Stimulated activated CD4-positive, alpha-beta T cell treated with anti-CD3 and anti-CD28 coated beads, Interleukin-15, amount 100 ng/mL, for 1 hour (primary cell): ENCODE measurements at regions not wholly inside any gene's neighbourhood (a gene's known extent, or its start where the extent isn't known, plus 50 kb on each side); places are given as distances from the start of the nearest gene placed in this dataset.
"Not testable (repeated sequence)": the region's sequence is repeated elsewhere in the genome, so short reads cannot be mapped to it uniquely, and the experiment has no call there.

Experiments used
- DNase-seq, 2 donors: peaks; one replicate each; pipeline ENCODE4 v3.0.0-alpha.2; 2020; ENCODE audit warnings: low read depth in 1 of 2, low spot score in 1 of 2

- DNase-seq, result no peak
Observed at GRCh38 chr12:90233168-90234100, 524.8 kb upstream of the ATP2B1 start.

DNA sequence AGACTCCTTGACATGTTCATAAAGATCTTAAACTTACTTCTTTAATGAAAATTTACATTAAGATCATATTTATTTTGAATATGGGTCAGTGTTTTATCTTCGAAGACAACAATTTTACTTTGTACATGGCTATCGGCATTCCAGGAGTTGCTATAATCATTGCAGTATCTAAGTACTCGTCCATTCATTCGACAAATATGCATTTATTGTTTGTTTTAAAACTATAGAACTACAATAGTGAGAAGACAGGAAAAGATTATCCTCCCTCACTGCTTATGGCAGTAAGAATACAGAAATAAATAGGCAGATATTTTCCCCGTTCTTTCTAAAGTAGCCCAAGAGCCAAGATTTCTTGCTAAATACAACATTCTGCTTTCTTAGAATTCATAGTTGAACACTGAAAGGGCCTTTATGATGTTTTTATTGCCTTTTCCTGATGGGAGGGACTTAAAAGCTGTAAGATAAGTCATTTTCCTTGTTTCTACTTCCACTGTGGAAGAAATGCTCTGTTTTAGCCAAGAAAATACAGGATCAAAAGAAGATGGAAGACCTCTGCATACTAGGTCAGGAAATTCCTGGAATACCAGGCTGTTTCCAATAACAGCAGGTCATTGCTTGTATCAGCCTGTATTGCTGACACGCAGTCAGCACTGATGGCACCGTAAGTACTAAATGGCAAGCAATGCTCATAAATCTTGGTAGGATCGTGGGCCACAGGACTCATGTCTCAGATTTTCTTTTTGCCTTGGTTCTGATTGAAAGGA is 521.0 kb upstream of the ATP2B1 start:
- DNase-seq, result no peak

- DNase-seq, result no peak
Observed at GRCh38 chr12:90226211-90226610, 517.6 kb upstream of the ATP2B1 start.

- DNase-seq, result no peak
Observed at GRCh38 chr12:90216815-90217214, 508.2 kb upstream of the ATP2B1 start.

DNA sequence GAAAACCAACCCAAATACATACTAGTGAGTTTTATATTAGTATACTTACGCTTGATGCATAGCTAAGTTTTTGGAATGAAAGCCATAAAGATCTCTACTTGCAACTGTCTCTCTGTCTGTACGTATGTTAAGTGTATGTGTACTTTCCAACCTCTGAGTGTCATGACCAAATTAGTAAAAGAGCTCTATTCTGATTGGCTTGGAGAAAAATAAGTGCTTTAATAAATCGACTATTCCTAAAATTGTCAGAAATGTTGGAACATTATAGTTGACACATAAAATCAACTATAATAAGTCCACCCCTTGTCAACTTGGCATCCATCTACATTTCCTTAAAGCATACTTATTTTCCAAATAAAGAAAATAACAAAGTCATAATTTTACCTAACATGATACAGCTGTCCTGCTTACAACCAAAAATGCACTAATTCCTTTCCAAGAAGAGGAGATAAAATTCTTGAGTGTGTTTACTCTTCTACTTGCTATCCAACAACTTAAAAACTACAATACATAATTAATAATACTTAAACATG is 507.4 kb upstream of the ATP2B1 start:
- no peak for DNase-seq

- no peak for DNase-seq
Observed at GRCh38 chr12:90211017-90211416, 502.4 kb upstream of the ATP2B1 start.

DNA sequence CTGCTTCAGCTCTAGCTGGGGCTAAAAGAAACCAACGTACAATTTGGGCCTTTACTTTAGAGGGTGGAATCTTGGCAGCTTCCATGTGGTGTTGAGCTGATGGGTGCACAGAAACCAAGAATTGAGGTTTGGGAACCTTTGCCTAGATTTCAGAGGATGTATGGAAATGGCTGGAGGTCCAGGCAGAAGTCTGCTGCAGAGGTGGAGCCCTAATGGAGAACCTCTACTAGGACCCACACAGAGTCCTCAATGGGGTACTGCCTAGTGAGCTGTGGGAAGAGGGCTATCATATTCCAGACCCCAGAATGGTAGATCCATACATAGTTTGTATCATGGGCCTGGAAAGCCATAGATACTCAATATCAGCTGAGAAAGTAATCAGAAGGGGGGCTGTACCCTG is 500.4 kb upstream of the ATP2B1 start:
- no peak for DNase-seq

GRCh38 chr12:90208379-90208778 is 499.7 kb upstream of the ATP2B1 start:
- not testable (repeated sequence) for DNase-seq

DNA sequence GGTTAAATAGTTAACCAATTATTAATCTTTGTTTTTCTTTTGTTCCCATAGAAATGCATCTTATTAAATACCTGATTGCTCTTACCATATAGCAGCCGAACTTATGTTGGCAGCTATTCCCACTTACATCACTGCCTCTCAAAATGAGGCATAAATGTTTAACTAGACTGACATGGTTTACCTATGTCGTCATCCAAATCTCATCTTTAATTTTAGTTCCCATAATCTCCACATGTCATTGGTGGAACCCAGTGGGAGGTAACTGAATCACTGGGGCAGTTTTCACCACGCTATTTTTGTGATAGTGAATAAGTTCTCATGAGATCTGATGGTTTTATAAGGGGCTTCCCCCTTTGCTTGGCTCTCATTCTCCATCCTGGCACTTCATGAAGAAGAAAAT is 499.2 kb upstream of the ATP2B1 start:
- DNase-seq, result no peak

DNA sequence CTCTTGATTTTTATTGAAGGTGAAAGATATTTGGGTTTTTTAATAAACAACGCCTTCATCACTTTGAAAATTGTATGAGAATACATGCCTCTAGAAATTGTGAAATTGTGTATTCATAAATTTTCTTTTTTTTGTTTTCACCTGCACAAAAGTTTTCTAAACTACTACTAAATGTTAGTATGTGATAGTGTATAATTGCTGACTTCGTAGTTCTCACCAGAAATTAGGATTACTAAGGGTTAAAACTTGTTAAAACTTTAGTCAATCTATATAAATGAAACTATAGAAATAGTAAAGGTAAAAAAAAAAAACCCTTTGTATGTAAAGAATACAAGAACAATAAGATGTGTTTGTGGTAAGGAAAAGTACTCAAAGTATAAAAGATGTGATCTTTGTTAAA is 496.5 kb upstream of the ATP2B1 start:
- DNase-seq, result no peak

DNA sequence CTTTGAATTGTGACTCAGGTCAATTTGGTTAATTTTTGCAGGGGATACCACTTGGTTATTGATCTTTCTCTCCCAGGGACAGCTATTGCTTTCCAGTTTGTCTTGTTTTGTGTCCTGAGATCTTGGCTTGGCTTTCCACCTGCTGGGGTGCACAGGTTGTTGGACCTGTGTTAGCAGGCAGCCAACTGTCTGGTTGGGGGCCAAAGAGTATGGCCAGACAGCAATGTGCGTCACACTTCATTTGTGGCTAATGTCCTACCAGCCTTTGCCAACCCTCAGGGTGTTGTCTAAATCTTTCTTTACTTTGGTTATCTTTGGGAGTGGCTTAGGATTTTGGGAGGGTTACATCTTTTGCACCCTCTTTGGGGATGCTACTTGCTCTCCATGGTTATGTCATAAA is 494.9 kb upstream of the ATP2B1 start:
- no peak for DNase-seq

- no peak for DNase-seq
Observed at GRCh38 chr12:90199006-90199405, 490.4 kb upstream of the ATP2B1 start.

DNA sequence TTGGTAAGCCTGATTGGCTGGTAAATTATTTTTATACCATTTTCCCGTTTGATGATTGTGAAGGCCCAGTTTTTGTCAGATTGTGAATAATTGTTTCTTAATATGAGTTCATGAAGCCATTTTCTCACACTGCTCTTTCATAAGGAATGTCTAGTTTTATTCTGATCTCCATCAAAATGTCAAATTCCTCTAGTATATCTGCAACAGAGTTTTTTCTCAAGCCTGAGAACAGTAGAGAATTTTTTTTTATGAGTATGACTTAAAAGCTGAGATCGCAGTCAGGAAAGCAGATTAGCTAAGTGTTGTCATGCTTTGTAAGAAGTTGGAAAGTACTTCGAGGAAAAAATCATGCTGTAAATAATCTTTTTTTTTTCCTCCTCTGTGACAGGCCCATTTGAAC is 484.9 kb upstream of the ATP2B1 start:
- DNase-seq, result no peak

DNA sequence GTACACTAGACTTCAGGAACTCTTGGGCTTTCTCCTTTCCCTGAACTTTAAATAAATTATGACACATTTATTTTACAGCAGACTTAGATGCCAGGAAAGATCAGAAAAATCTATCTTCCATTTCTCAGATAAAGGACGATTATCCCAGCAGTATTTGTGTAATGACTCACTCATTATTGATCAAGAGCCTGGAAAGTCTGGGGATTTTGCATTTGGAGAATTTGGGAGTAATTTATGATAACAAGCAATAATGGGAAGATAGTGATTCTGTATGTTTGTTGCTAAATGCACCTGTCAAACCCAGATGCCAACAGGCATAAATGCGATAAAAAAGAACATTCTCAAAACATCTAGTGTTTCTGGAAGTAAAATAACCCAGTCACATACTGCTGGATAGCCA is 480.2 kb upstream of the ATP2B1 start:
- no peak for DNase-seq

GRCh38 chr12:90183201-90183600 is 474.6 kb upstream of the ATP2B1 start:
- DNase-seq, result no peak

GRCh38 chr12:90181216-90181615 is 472.6 kb upstream of the ATP2B1 start:
- no peak for DNase-seq

DNA sequence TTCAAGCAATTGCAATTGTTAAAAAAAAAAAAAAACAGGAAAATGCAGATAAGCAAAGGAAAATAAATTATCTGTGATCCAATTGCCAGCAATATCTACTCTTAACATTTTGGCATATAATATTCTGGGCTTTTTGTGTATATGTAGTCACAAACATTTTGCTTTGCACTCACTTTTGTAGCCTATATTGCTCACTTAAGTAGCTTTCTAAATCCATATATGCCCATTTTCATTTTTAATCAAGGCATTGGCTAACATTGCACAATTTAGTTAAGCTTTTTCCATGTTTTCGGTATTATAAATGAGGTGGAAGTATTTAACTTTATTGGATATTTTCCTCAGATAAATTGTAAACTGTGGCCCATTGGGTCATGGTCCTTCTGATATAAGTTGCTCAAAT is 466.3 kb upstream of the ATP2B1 start:
- no peak for DNase-seq

- no peak for DNase-seq
Observed at GRCh38 chr12:90174198-90174510, 465.5 kb upstream of the ATP2B1 start.

DNA sequence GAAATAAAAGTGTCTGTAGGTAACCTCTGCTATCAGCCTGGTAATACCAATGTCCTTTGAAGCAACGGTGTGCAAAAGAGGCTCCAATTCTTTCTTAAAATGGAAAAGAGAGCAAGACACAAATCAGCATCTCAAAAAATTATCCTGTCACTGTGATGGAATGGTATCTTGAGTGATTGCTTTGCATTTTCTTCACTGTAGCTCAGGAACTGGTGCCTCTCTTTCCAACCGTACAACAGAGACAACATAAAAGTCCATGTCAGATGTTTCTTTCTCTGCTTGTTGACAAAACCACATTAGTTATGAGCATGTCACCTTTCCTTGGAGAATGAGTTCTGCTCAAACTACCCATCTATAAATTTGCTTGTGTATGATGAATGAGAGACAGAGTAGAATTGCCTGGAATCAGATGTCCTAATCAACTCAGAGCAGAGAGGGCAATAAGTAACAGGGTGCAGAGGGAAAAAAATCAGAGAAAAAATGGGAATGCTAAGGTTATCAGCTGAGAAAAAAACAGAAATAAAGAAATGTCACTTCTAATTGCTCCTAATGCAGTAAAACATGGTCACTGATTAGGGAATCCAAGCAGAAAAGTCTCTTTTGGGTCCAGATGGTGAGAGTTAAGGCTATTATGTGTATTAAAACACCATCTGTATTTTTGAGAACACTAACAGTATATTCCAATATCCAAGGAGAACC is 465.0 kb upstream of the ATP2B1 start:
- no peak for DNase-seq

GRCh38 chr12:90172524-90172923 is 463.9 kb upstream of the ATP2B1 start:
- DNase-seq, result no peak

DNA sequence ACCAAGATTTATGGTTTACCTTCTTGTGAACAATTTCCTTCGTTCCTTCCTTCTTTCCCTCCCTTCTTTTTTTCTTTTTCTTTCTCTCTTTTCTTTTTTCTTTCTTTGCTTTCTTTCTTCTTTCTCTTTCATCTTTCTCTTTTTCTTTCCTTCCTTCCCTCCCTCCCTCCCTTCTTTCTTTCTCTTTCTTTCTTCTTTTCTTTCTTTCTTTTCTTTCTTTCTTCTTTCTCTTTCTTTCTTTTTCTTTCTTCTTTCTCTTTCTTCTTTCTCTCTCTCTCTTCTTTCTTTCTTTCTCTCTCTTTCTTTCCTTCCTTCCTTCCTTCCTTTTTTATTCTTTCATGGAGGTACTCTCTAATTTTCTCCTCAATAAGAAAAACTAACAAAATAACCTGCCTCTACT is 462.1 kb upstream of the ATP2B1 start:
- DNase-seq, result no peak
